ENCODE measurements at regions not wholly inside any gene's neighbourhood (a gene's known extent, or its start where the extent isn't known, plus 50 kb on each side); places are given as distances from the start of the nearest gene placed in this dataset.

DNA sequence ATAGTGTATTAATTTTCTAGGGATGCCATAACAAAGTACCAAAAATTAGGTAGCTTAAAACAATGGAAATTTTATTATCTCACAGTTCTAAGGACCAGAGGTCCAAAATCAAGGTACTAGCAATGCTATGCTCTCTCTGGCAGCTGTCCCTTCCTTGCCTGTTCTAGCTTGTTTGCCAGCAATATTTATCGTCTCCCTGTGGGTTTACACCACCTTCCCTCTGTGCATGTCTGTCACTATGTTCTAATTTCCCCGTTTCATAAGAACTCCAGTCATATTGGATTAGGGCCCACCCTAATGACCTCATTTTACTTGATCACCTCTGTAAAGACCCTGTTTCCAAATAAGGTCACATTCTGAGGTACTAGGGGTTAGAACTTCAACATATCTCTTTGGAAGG, 217.2 kb downstream of the IBTK start:
- Histone ChIP-seq H3K27me3 (ENCODE audit: control insufficient read depth, insufficient read depth, low read length) (no peaks in the 10 kb centered on the region), H3K27ac (ENCODE audit: low read length) (no peak overlapping the region), H3K4me3 (ENCODE audit: low read length) (no peak overlapping the region), H3K36me3 (ENCODE audit: control insufficient read depth, insufficient read depth, low read length) (no peaks in the 10 kb centered on the region), H3K4me1 (ENCODE audit: control insufficient read depth, insufficient read depth, low read length) (no peaks in the 10 kb centered on the region), H3K9me3 (ENCODE audit: control insufficient read depth, insufficient read depth, low read length) (no peaks in the 10 kb centered on the region)
- H3K36me3 Mint-ChIP-seq: no peaks in the 10 kb centered on the region
- TF ChIP-seq, protein P1, sequence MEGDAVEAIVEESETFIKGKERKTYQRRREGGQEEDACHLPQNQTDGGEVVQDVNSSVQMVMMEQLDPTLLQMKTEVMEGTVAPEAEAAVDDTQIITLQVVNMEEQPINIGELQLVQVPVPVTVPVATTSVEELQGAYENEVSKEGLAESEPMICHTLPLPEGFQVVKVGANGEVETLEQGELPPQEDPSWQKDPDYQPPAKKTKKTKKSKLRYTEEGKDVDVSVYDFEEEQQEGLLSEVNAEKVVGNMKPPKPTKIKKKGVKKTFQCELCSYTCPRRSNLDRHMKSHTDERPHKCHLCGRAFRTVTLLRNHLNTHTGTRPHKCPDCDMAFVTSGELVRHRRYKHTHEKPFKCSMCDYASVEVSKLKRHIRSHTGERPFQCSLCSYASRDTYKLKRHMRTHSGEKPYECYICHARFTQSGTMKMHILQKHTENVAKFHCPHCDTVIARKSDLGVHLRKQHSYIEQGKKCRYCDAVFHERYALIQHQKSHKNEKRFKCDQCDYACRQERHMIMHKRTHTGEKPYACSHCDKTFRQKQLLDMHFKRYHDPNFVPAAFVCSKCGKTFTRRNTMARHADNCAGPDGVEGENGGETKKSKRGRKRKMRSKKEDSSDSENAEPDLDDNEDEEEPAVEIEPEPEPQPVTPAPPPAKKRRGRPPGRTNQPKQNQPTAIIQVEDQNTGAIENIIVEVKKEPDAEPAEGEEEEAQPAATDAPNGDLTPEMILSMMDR (IDR thresholded peaks at IDR 0.05): no peak
- no peak overlapping the region for H3K27ac Mint-ChIP-seq
- H3K4me3 Mint-ChIP-seq: no peak overlapping the region
- no peaks in the 10 kb centered on the region for H3K9me3 Mint-ChIP-seq
- intact Hi-C loops (cut with micrococcal nuclease): no loop called here
- no peaks in the 10 kb centered on the region for H3K4me1 Mint-ChIP-seq
- DNase-seq (no peak), ATAC-seq (no peak)
- 87% methylated on average over 2 of the region's 2 CpGs for WGBS (ENCODE audit: insufficient coverage)
- no peaks in the 10 kb centered on the region for H3K27me3 Mint-ChIP-seq (ENCODE audit: low read depth in 2 of 2)

DNA sequence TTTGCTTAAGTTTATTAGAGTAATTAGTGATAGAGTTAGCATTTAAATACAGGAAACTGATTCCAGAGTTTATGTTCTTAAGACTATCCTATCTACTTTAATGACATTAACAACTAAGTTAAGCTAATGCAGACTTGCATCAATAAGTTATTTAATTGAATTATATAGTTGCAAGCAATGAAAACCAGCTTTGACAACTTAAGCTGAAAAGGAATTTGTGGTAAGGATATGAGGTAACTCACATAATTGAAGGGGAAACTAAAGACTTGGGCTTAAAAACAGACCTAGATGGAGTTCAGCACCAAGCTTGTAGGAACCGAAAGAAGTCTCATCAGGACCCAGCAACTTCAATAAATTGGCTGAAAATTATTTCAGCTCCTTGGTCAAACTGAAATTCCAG, 222.3 kb downstream of the IBTK start:
- Histone ChIP-seq H3K36me3 (ENCODE audit: control insufficient read depth, insufficient read depth, low read length) (no peaks in the 10 kb centered on the region), H3K27ac (ENCODE audit: low read length) (no peak overlapping the region), H3K4me1 (ENCODE audit: control insufficient read depth, insufficient read depth, low read length) (no peaks in the 10 kb centered on the region), H3K9me3 (ENCODE audit: control insufficient read depth, insufficient read depth, low read length) (no peaks in the 10 kb centered on the region), H3K27me3 (ENCODE audit: control insufficient read depth, insufficient read depth, low read length) (no peaks in the 10 kb centered on the region), H3K4me3 (ENCODE audit: low read length) (no peak overlapping the region)
- Mint-ChIP-seq H3K27me3 (ENCODE audit: low read depth in 2 of 2) (no peaks in the 10 kb centered on the region), H3K9me3 (peaks cover 0 to 1% of the 10 kb centered on the region in 2 donors), H3K36me3 (no peaks in the 10 kb centered on the region), H3K4me1 (no peaks in the 10 kb centered on the region), H3K27ac (no peak overlapping the region), H3K4me3 (no peak overlapping the region)
- TF ChIP-seq, protein P1 (IDR thresholded peaks at IDR 0.05): no peak
- intact Hi-C loops (cut with micrococcal nuclease): no loop called here
- 93% methylated on average over 1 of the region's 1 CpG for WGBS (ENCODE audit: insufficient coverage)
- ATAC-seq: no peak
- DNase-seq: no peak

DNA sequence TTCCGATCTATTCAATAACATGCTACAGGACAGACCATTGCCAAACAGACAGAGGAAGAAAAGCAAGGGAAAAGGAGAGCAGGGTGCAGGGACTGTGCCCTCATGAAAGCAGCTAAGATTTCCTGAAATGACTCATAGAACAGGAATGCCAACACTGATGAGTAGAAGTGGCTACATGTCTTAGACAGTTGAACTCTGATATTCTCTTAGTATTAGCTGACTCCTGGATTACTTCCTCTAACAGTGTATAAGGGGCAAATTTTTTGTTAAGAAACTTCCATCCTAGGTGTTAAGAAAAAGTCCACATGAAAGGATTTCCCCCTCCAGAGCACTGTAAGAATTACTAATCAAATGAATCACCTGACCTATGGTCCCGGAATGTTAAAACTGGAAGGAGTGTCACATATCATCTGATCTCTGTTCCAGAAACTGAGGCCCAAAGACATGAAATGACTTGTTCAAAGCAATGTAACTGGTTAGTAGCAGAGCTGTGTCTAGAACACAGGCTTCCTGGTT, 224.9 kb downstream of the IBTK start:
- H3K4me1 Mint-ChIP-seq: no peaks in the 10 kb centered on the region
- no peak overlapping the region for H3K4me3 Mint-ChIP-seq
- H3K27me3 Mint-ChIP-seq (ENCODE audit: low read depth in 2 of 2): no peaks in the 10 kb centered on the region
- no peak for ATAC-seq
- no peak overlapping the region for H3K27ac Mint-ChIP-seq
- DNase-seq: no peak
- no peak overlapping the region for H3K27ac ChIP-seq (ENCODE audit: low read length)
- peaks cover 0 to 3% of the 10 kb centered on the region in 2 donors for H3K9me3 Mint-ChIP-seq
- WGBS (ENCODE audit: insufficient coverage): 100% methylated on average over 1 of the region's 2 CpGs
- intact Hi-C loops (cut with micrococcal nuclease): no loop called here
- H3K36me3 ChIP-seq (ENCODE audit: control insufficient read depth, insufficient read depth, low read length): no peaks in the 10 kb centered on the region
- no peaks in the 10 kb centered on the region for H3K27me3 ChIP-seq (ENCODE audit: control insufficient read depth, insufficient read depth, low read length)
- H3K36me3 Mint-ChIP-seq: no peaks in the 10 kb centered on the region
- TF ChIP-seq, protein P1 (IDR thresholded peaks at IDR 0.05): no peak
- no peaks in the 10 kb centered on the region for H3K4me1 ChIP-seq (ENCODE audit: control insufficient read depth, insufficient read depth, low read length)
- H3K4me3 ChIP-seq (ENCODE audit: low read length): no peak overlapping the region
- no peaks in the 10 kb centered on the region for H3K9me3 ChIP-seq (ENCODE audit: control insufficient read depth, insufficient read depth, low read length)

DNA sequence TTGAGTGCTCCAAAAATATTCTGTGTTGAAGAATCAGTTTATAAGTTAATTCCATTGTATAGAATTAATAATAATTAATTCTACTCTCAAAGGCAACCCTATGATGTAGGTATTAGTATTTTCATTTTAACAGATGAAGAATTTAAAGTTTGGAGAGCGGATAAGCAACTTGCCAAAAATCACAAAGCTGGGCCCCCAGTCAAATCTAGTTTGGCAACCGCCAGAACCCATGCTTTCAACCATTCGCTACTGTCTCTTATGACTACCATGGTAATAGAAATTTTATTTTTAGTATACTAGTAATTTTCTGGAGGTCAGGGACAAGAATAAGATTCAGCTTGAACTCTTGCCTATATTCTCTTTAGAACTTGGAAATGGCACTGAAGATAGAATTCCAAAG, 229.8 kb downstream of the IBTK start:
- no peak for DNase-seq
- Histone ChIP-seq H3K36me3 (ENCODE audit: control insufficient read depth, insufficient read depth, low read length) (no peaks in the 10 kb centered on the region), H3K9me3 (ENCODE audit: control insufficient read depth, insufficient read depth, low read length) (no peaks in the 10 kb centered on the region), H3K27ac (ENCODE audit: low read length) (no peak overlapping the region), H3K4me3 (ENCODE audit: low read length) (no peak overlapping the region), H3K4me1 (ENCODE audit: control insufficient read depth, insufficient read depth, low read length) (no peaks in the 10 kb centered on the region), H3K27me3 (ENCODE audit: control insufficient read depth, insufficient read depth, low read length) (no peaks in the 10 kb centered on the region)
- WGBS (ENCODE audit: insufficient coverage): 100% methylated on average over 1 of the region's 3 CpGs
- TF ChIP-seq, protein P1 (IDR thresholded peaks at IDR 0.05): no peak
- Mint-ChIP-seq H3K4me1 (no peaks in the 10 kb centered on the region), H3K4me3 (no peak overlapping the region), H3K27me3 (ENCODE audit: low read depth in 2 of 2) (no peaks in the 10 kb centered on the region), H3K27ac (no peak overlapping the region), H3K9me3 (peaks cover 0 to 6% of the 10 kb centered on the region in 2 donors), H3K36me3 (no peaks in the 10 kb centered on the region)
- intact Hi-C loops (cut with micrococcal nuclease): no loop called here
- ATAC-seq: no peak
